SIG-M5 treated with dmso at 0.1 percent for 504 hours (cell line): ENCODE measurements at regions not wholly inside any gene's neighbourhood (a gene's known extent, or its start where the extent isn't known, plus 50 kb on each side); places are given as distances from the start of the nearest gene placed in this dataset.
"Not testable (repeated sequence)": the region's sequence is repeated elsewhere in the genome, so short reads cannot be mapped to it uniquely, and the experiment has no call there.

Source experiments
- DNase-seq: peaks from one replicate; lab custom pipeline; 2025; ENCODE audit not compliant: unreplicated experiment; lab: John Stamatoyannopoulos, UW

DNA sequence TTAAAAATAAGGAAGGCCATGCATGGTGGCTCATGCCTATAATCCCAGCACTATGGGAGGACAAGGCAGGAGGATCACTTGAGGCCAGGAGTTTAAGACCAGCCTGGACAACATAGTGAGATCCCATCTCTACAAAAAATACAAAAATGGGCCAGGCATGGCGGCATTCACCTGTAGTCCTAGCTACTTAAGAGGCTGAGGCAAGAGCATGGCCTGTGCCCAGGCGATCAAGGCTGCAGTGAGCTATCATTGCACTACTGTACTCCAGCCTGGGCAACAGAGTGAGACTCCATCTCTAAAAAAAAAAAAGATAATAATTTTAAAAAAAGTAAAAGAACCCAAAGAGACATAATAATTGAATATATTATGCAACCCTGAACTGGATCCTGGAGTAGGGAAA lies 83.6 kb upstream of the ZNF423 start:
- DNase-seq: no peak

DNA sequence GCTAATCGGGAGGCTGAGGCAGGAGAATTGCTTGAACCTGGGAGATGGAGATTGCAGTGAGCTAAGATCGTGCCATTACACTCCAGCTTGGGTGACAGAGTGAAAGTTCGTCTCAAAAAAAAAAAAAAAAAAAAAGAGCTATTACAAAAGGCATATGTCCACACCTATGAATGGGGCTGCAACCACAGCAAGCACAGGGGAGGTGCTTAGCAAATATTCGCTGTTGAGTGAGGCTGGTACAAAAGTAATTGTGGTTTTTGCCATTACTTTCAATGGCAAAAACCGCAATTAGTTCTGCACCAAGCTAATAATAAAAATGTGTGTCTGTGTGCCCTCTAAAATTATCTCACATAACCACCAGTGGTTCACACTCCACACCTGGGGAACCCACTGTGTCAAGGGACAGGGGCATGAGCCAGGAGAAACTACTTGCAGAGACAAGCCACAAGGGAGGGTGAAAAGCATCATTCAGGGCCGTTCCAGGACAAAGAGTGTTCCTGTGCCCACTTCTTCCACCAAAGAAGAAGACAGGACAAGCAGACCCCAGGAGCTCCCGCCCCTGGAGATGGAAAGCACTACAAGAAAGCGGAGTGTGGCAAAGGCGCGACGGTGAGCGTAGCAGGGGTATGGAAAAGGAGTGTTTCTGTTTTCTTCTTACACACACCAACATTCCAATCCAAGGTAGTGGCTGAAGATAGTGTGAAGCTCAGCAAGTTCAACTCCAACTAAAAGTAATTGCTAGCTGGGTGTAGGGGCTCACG lies 84.4 kb upstream of the CNEP1R1 start:
- no peak for DNase-seq

DNA sequence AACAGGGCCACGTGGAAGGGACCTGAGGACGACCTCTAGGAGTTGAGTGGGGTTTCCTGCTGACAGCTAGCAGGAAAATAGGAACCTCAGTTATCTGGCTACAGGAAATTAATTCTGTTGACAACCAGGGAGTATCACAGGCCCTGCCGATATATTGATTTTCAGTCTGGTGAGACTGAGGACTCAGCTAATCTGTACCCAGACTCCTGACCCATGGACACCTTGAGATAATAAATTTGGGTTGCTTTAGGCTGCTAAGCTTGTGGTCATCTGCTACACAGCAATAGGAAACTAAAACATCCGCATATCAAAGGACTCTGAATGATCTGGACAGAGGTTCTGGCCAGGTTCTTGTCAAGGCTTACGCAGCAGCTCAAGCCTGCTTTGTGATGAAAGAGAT lies 80.8 kb upstream of the CNEP1R1 start:
- no peak for DNase-seq

DNA sequence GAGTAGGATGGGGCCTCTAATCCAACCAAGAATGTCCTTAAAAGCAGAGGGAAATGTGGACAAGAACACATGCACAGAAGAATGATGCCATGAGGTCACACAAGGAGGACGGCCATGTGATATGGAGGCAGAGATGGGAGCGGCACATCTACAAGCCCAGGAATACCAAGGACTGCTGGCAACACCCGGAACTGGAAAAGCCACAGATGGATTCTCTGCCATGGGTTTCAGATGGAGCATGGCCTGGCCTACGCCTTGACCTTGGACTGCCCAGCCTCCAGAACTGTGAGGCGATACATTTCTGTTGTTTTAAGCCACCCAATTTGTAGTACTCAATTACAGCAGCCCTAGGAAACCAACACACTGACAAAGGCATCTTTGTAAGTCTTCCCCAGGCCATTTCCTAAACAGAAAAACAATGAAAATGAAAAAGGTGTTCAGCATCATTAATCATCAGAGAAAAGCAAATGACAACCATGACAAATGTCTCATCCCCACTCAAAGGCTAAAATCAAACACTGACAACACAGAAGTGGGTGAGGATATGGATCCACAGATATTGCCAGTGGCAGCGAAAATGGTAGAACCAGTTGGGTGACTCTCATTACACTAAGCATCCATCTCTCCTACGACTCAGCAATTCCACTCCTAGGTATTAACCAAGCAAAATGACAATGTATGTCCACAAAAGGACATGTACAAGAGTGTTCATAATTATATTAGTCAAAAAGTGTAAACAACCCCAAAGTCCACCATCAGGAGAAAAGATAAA lies 76.9 kb upstream of the CNEP1R1 start:
- no peak for DNase-seq

DNA sequence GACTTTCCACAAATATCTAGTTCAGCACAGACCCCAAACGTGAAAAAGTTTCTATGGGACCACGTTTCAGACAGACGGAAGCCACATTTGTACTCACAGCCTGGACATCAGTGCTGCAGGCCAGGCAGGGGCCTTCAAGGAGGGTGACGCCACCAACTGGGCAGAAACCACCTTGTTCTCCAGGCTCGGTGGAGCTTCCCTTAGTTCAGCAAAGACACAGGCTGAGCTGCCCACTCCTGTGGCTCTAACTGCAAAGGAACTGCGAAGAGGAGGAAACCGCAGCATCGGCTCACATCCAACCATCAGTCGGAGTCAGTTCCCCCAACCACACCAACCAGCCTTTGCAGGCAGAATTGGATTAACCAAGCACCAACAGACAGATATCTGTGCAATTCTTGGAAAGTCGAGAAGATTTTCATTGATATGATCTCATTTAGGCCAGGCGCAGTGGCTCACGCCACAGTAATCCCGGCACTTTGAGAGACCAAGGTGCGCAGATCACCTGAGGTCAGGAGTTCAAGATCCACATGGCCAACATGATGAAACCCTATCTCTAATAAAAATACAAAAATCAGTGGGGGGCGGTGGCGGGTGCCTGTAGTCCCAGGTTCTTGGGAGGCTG lies 73.3 kb upstream of the CNEP1R1 start:
- DNase-seq: no peak

DNA sequence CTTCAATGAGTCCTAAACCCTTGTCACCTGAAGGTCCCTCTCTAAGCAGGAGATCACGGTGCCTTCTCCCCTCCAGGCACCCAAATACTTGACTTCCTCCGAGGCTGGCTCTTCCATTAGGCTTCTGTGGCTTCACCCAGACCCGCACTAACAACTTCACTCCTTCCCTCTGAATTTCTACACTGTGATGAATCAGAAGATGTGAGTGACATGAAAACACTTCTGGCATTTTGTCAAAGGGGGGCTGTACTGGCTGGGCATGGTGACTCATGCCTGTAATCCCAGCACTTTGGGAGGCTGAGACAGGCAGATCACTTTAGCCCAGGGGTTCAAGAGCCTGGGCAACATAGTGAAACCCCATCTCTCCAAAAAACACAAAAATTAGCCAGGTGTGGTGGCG lies 72.6 kb upstream of the CNEP1R1 start:
- DNase-seq: peak; percentile 8

DNA sequence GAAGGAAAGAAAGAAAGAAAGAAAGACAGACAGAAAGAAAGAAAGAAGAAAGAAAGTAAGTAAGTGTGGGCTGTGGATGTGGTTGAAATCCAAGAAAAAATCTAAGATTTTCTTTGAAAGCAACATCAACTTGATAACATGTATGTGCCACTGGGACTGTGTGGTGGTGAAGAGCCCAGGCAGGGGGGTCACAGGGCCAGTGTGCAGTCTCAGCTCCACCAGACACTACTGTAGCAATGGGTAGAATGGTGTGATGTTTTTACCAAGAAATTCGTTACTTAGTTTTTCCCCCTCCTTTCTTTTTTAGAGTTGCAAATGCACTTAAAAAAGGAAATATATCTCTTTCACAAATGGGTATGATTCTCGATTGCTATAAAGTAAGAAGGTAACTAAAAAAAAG lies 71.9 kb upstream of the CNEP1R1 start:
- no peak for DNase-seq

DNA sequence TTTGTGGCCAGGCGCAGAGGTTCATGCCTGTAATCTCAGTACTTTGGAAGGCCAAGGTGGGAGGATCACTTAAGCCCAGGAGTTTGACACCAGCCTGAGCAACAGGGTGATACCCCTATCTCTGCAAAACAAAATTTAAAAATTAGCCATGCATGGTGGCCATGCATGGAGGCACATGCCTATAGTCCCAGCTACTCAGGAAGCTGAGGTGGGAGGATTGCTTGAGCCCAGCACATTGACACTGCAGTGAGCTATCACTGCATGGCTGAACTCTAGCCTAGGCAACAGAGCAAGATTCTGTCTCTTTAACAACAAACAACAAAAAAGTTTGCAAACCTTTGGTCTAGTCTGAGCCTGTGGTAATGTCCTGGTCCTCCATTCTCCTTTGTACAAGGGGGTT lies 69.2 kb upstream of the CNEP1R1 start:
- no peak for DNase-seq

DNA sequence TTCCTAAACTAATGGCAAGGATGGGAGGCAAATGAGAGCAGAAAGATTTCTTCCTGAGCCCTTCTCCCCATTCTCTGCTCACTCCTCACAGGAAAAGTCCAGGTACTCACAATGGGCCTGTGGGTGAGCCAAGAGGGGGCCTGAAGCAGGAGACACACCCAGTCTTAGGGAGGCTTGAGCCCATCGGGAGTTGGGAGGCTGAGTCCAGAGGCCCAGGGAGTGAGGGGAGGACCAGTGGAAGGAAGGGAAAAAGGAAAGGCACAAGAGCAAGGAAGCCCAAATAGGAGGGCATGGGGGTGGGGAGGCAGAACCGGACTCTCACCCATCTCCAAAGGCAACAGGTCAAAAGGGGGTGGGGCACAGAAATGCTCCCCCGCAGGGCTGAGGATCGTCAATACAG lies 68.1 kb upstream of the CNEP1R1 start:
- no peak for DNase-seq

DNA sequence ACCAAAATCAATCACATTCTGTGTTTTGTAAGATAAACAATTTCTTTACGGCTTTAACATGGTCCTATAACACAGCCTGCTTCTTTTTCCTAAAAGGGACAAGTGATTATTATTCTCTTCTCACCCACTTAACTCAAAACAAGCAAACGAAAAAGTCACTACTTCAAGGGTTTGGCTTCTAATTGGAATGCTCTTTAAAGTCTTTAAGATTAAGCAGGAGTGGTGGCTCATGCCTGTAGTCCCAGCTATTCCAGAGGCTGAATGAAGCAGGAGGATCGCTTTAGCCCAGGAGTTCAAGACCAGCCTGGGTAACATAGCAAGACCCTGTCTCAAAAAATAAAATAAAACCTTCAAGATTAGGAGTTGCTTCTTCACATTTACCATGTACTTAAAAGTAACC lies 66.6 kb upstream of the CNEP1R1 start:
- DNase-seq: no peak

DNA sequence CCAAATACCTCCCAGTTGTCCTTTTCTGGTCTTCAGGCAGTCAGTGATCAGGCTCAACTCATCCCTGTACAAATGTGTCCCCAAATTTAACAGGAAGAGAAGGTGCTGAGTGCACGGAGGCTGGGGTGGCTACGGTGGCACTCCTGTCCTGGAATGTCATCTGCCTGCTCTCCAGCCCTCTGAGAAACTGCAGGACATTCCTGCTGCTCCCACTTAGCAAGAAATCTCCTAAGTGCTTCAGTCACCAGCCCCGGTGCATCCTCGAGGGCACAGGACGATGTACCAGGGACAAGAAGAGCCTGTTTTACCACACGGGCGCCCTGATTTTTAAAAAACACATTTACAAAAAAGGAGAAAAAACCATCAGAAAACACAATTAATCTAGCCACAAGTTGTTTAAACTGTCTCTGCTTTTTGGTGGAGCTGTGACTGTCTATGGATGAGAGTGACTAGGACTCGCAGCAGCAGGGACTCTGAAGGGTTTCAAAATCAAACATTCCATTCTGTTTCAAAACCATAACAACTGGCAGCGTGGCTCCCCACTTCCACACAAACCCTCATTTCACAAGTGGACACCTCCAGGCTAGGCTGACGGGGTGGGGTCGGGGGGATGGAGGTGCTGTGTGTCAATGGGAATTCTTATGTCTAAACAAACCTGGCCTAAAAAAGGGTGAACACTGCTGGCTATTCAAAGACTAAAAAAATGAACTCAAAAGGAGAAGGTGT lies 65.3 kb upstream of the CNEP1R1 start:
- no peak for DNase-seq

DNA sequence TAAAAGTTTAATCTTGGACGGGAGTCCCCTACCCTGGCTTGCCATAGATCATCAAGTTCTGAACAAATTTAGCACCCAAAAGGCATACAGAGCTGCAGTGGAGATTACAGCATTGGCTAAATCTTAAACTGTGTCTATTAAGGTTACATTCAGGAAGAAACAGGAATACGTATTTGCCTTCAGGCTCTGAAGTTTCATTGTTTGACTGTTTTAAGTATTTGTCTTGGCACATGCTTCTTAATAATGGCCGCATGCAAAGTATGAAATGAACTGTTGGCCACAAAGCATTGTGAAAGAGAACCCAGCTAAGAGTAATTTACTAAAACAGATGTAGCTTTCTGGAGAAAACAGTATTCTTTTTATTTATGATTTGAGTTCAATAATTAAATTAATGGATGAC lies 63.9 kb upstream of the CNEP1R1 start:
- peak; percentile 4 for DNase-seq

DNA sequence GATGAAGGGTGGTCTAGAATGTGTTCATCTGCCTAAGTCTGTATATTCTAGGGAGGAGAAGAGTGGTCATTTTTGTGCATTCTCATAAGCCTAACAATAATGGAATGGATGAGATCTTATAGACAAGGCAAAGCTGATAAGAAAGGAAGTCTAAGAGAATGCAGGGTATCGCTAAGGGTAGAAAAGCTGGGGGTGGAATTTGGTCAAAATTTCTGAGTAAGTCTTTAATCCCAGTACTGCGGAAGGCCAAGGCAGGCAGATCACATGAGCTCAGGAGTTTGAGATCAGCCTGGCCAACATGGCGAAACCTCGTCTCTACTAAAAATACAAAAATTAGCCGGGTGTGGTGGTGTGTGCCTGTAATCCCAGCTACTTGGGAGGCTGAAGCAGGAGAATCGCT lies 62.5 kb upstream of the CNEP1R1 start:
- not testable (repeated sequence) for DNase-seq

DNA sequence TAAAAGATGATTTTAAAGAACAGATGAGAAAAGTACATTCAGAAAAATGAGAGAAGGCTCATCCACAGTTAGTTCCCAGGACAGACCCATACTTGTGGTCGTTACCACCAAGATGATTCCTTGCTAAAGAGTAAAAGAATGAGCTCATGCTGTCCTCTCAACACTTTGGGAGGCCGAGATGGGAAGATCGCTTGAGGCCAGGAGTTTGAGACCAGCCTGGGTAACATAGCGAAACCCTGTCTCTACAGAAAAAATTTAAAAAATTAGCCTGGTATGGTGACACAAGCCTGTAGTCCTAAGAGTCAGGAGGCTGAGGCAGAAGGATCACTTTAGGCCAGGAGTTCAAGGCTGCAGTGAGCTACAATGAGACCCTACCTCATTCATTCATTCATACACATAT lies 60.7 kb upstream of the CNEP1R1 start:
- DNase-seq: no peak

DNA sequence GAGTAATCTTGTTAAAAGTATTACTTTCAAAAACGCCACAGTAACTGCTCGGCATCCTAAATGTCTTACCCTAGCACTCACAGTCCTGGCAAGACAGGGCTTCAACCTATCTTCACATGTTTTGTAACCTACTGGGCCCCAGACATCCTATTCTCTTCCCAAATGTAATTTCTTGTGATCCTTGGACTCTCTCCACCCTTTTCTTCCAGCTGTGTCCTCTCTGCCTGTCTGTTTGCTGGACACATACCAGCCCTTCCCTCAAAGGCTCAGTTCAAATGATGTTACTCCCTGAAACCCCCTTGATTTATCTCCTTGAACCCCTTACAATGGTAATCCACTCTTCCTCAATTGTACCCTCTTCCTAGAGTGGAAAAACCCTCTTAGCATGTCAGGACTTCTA lies 60.1 kb upstream of the CNEP1R1 start:
- no peak for DNase-seq

DNA sequence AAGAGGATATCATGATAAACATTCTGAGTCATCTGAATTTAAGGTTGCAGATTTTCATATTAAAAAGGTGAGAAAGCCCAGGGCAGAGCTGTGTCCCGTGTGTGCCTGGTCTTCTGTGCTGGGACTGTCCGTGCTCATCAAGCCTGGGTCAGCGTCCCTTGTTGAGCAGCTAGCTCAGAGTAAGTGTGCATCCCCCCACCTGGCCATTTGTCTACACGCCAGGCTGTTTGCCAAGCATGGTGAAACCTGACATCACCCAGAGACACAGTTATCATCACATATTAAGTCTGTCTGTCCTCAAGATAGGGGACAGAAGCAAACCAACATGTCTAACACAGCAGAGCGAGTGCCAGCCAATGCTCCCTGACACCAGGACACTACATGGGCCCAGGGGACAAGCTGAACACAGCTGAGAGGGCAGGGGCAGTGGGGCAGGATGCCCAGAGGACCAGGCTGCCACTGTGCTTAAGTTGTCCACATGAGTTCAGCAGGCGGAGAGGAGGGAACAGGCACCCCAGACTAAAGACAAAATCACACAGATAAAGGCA lies 57.9 kb upstream of the CNEP1R1 start:
- no peak for DNase-seq

DNA sequence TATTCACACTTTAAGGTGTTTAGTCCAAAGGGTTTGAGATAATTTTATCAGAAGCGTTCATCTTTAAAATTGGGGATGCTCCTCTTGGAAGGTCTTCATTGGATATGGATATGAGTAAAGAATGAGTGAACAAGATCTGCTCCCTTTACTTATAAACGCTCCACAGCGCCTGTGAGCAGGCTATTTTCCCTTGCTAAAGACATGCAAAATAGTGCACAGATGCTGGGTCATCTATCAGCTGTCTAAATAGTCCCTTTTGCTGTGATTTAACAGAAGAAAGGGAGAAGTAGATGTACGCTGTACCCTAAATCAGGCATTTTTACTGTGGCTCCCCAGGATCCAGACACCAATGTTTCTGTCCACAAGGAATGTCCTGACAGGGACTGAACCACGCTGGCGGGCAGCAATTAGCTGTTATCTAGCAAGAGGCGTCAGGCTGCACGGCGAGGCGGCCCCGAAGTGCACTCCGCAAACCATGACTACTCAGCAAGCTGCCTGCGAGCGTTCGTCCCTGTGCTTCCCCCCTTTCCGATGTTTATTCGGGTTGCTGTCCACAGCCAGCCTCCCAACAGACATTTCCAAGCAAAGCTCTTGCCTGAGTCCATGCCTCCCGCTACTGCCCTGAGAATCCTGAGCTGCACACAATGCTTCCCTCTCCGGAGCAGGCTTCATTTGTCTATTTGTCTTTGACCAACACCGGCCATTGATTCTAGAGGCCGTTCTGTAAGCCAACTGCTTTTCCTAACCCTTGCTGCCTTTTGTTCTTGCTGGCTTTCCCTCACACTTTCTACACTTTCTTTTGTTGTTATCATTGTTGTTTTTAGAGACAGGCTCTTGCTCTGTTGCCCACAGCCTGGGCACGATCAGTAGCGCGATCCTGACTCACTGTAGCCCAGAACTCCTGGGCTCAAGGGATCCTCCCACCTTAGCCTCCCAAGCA lies 55.7 kb upstream of the CNEP1R1 start:
- DNase-seq: no peak

DNA sequence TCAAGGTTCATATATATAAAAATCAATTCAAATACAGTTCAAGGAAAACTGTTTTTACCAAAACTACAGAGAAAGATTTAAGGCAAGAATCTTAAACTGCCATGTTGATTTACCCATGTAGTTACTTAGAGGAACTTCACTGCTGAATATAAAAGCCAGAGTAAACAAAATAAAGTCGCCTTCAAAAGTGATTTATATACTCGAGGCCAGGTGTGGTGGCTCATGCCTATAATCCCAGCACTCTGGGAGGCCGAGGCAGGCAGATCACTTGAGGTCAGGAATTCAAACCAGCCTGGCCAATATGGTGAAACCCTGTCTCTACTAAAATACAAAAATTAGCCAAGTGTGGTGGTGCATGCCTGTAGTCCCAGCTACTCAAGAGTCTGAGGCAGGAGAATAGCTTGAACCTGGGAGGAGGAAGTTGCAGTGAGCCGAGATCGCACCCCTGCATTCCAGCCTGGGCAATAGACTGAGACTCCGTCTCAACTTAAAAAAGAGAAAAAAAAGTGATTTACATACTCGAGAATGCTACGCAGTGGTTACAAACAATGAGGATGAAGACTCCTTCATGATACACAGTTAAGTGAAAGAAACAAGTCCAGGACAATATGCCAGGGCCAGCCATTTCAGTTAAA lies 54.1 kb upstream of the CNEP1R1 start:
- DNase-seq: no peak

DNA sequence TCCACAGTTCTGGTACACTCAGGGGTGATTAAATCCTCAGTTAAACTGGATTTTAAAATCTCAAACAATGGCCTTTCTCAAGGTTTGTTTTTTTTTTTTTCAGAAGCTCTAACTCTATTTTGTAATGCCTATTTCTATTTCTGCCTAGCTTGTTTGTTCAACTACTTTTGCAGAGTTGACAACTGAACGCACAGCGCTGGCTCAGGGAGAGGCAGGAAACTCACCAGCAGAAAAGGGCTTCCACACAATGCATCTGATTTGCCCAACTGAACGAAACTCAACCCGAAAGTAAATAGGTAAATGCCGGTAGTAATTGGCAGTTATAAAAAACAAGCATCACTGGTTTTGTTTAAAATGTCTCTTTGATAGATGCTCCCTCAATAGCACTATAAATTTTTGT lies 52.7 kb upstream of the CNEP1R1 start:
- DNase-seq: no peak

DNA sequence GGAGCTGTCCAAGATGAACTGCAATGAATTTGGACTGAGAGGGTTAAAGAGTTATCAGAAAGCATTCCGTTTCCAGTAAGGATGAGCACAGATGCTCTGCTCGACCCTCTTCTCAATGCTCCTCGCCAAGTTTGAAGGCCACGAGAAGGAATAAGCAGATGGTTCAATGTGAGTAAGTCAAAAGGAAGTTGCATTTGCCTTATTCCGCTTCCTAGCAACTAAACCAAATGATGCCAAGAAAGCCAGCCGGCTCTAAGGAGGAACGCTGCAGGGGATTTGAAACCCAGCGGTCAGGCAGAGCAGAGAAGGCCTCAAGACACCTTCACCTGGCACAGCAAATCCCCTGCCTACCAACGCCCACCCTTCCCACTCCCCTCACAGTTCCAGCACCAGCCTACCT lies 52.1 kb upstream of the CNEP1R1 start:
- no peak for DNase-seq
